GM23338 (cell line): ENCODE measurements at regions not wholly inside any gene's neighbourhood (a gene's known extent, or its start where the extent isn't known, plus 50 kb on each side); places are given as distances from the start of the nearest gene placed in this dataset.

ENCODE experiments used
- ATAC-seq: fragments of 200-7000 bp; cut with Tn5 transposase; 3 replicates; pipeline ENCODE4 v1.9.1; 2020
- DNase-seq: peaks from one replicate; pipeline ENCODE4 v3.0.0-alpha.2; 2015; ENCODE audit warnings: low spot score
- H2AFZ ChIP-seq: fragments of 200-600 bp; sonication (generic); 2 replicates; pipeline ENCODE4 v1.8.0; 2016; ENCODE audit warnings: antibody characterized with exemption, mild to moderate bottlenecking, moderate library complexity
- H3F3A ChIP-seq: fragments of 200-600 bp; sonication (generic); replicated peaks from 2 replicates; pipeline ENCODE4 v1.8.0; 2017; ENCODE audit warnings: antibody characterized with exemption, mixed run types, low read depth
- H3K27ac ChIP-seq: fragments of 200-600 bp; sonication (generic); 2 replicates; pipeline ENCODE4 v1.6.1; 2016; ENCODE audit warnings: low read depth
- H3K27me3 ChIP-seq: fragments of 200-600 bp; sonication (generic); 2 replicates; pipeline ENCODE4 v1.8.0; 2016; ENCODE audit warnings: mild to moderate bottlenecking, mixed run types, moderate library complexity; ENCODE audit not compliant: insufficient read depth
- H3K36me3 ChIP-seq: fragments of 200-600 bp; sonication (generic); 2 replicates; pipeline ENCODE4 v1.8.0; 2016; ENCODE audit warnings: mild to moderate bottlenecking; ENCODE audit not compliant: insufficient read depth
- H3K4me1 ChIP-seq: fragments of 200-600 bp; sonication (generic); 2 replicates; pipeline ENCODE4 v1.8.0; 2016; ENCODE audit warnings: mild to moderate bottlenecking, moderate library complexity; ENCODE audit not compliant: insufficient read depth
- H3K4me2 ChIP-seq: fragments of 200-600 bp; sonication (generic); 2 replicates; pipeline ENCODE4 v1.7.1; 2017; ENCODE audit warnings: mixed run types
- H3K4me3 ChIP-seq: fragments of 200-600 bp; sonication (generic); 2 replicates; pipeline ENCODE4 v1.6.1; 2016; ENCODE audit warnings: mixed run types
- H3K79me2 ChIP-seq: fragments of 200-600 bp; sonication (generic); replicated peaks from 2 replicates; pipeline ENCODE4 v1.8.0; 2017; ENCODE audit warnings: mild to moderate bottlenecking; ENCODE audit not compliant: insufficient read depth
- H3K9me2 ChIP-seq: fragments of 200-600 bp; sonication (generic); 2 replicates; pipeline ENCODE4 v1.8.0; 2017; ENCODE audit not compliant: insufficient read depth
- H4K20me1 ChIP-seq: fragments of 200-600 bp; sonication (generic); replicated peaks from 2 replicates; pipeline ENCODE4 v1.8.0; 2017; ENCODE audit warnings: mild to moderate bottlenecking; ENCODE audit not compliant: insufficient read depth
- H3K27ac Mint-ChIP-seq: 2 replicates; pipeline ENCODE4 v1.8.0; 2020; ENCODE audit warnings: inconsistent platforms, mild to moderate bottlenecking, moderate library complexity, mixed read lengths
- H3K27me3 Mint-ChIP-seq: 3 replicates; pipeline ENCODE4 v1.8.0; 2022; ENCODE audit warnings: low read depth, mild to moderate bottlenecking, moderate library complexity, mixed read lengths, inconsistent platforms; ENCODE audit not compliant: insufficient read depth, poor library complexity
- H3K36me3 Mint-ChIP-seq: 3 replicates; pipeline ENCODE4 v1.8.0; 2021; ENCODE audit warnings: low read depth, mild to moderate bottlenecking, inconsistent platforms, moderate library complexity, mixed read lengths
- H3K4me1 Mint-ChIP-seq: 3 replicates; pipeline ENCODE4 v1.8.0; 2020; ENCODE audit warnings: mild to moderate bottlenecking, inconsistent platforms, mixed read lengths
- H3K4me3 Mint-ChIP-seq: 3 replicates; pipeline ENCODE4 v1.8.0; 2021; ENCODE audit warnings: moderate library complexity, mild to moderate bottlenecking, inconsistent platforms, mixed read lengths
- H3K9me3 Mint-ChIP-seq: 3 replicates; pipeline ENCODE4 v1.8.0; 2020; ENCODE audit warnings: moderate library complexity, mild to moderate bottlenecking, inconsistent platforms, mixed read lengths
- CREB1 ChIP-seq: fragments of 250-450 bp; sonication (Bioruptor Pico); IDR thresholded peaks from 2 replicates; pipeline ENCODE4 v1.5.0; 2020; ENCODE audit warnings: low read depth, mild to moderate bottlenecking, moderate library complexity
- EZH2 ChIP-seq: fragments of 200-600 bp; sonication (generic); IDR thresholded peaks from one replicate; pipeline ENCODE4 v1.8.0; 2017; ENCODE audit warnings: antibody characterized with exemption, mild to moderate bottlenecking, low read depth; ENCODE audit not compliant: unreplicated experiment
- EZH2phosphoT487 ChIP-seq: fragments of 200-600 bp; sonication (generic); IDR thresholded peaks from one replicate; pipeline ENCODE4 v1.8.1; 2018; ENCODE audit warnings: antibody characterized with exemption; ENCODE audit not compliant: unreplicated experiment
- JUNB ChIP-seq: IDR thresholded peaks from one replicate; pipeline ENCODE4 v1.6.1; 2016; ENCODE audit warnings: antibody characterized with exemption; ENCODE audit not compliant: unreplicated experiment
- NANOG ChIP-seq: IDR thresholded peaks from 2 replicates; pipeline ENCODE4 v1.6.1; 2016; ENCODE audit warnings: antibody characterized with exemption, borderline replicate concordance
- POLR2AphosphoS5 ChIP-seq: IDR thresholded peaks from 2 replicates; pipeline ENCODE4 v1.6.1; 2016; ENCODE audit warnings: antibody characterized with exemption, low read depth
- STAT1 ChIP-seq: IDR thresholded peaks from one replicate; pipeline ENCODE4 v1.6.1; 2016; ENCODE audit warnings: antibody characterized with exemption; ENCODE audit not compliant: unreplicated experiment
- ZNF114 ChIP-seq: fragments of 250-450 bp; sonication (Bioruptor Pico); IDR thresholded peaks from 2 replicates; pipeline ENCODE4 v1.5.0; 2020; ENCODE audit warnings: mild to moderate bottlenecking, moderate library complexity
- ZNF331 ChIP-seq: fragments of 250-450 bp; sonication (Bioruptor Pico); IDR thresholded peaks from 2 replicates; pipeline ENCODE4 v1.5.0; 2020; ENCODE audit warnings: low read depth, mild to moderate bottlenecking, moderate library complexity
- TF ChIP-seq, protein P1 (sequence below): IDR thresholded peaks from one replicate; pipeline ENCODE4 v1.6.1; 2018; ENCODE audit warnings: antibody characterized with exemption; ENCODE audit not compliant: unreplicated experiment
- TF ChIP-seq, protein P2 (sequence below), 2 experiments: fragments of 200-600 bp in 1 of 2; sonication (generic) in 1 of 2; conservative IDR thresholded peaks; 2 replicates each; pipeline versions ENCODE4 v1.5.1 to v1.6.1; 2016 to 2017; ENCODE audit warnings: antibody characterized with exemption in 2 of 2, low read depth in 2 of 2, mild to moderate bottlenecking in 2 of 2, moderate library complexity in 1 of 2
- TF ChIP-seq, protein P3 (sequence below): IDR thresholded peaks from 2 replicates; pipeline ENCODE4 v1.6.1; 2016; ENCODE audit warnings: antibody characterized with exemption
- TF ChIP-seq, protein P4 (sequence below): fragments of 250-450 bp; sonication (Bioruptor Pico); IDR thresholded peaks from 2 replicates; pipeline ENCODE4 v1.5.0; 2020; ENCODE audit warnings: mild to moderate bottlenecking, moderate library complexity

DNA sequence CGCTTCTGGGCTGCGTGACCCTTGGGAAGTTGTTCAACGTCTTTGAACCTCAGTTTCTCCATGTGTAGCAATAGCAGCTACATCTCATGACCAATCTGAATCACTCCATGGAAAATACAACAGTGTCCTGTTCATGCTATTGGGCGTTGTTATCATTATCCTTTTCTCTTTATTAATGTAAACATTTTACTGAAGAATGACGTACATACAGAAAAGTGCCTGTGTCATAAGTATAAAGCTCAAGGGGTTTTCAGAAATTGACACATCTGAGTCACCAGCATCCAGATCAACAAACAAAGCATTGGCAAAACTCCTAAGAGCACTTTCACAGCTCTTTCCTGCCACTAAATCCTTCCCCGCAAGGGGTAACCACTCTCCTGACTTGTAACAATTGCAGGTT, 438.4 kb downstream of the XYLT1 start:
- H3K36me3 ChIP-seq = no peaks in the 10 kb centered on the region
- Mint-ChIP-seq H3K9me3 (peaks cover 13% of the 10 kb centered on the region; the same call in 2 of the 3 replicates), H3K27ac (no peak overlapping the region), H3K27me3 (no peaks in the 10 kb centered on the region), H3K36me3 (no peaks in the 10 kb centered on the region; the same call in 2 of the 3 replicates), H3K4me1 (no peaks in the 10 kb centered on the region), H3K4me3 (no peak overlapping the region)
- 0 out of 2 replicates have a peak, but pooled peaks cover 6% of the 10 kb centered on the region for H3K4me1 ChIP-seq
- H3K27me3 ChIP-seq = no peaks in the 10 kb centered on the region
- H3K4me2 ChIP-seq = no peak overlapping the region
- H3K79me2 ChIP-seq = no peaks in the 10 kb centered on the region
- H2AFZ ChIP-seq = no peak overlapping the region; the same call in 1 of the 2 replicates
- no peaks in the 10 kb centered on the region for H3K9me2 ChIP-seq
- no peaks in the 10 kb centered on the region for H4K20me1 ChIP-seq
- ATAC-seq (no peak), DNase-seq (no peak)
- H3F3A ChIP-seq = no peaks in the 10 kb centered on the region
- H3K27ac ChIP-seq = no peak overlapping the region
- TF ChIP-seq, protein P1, sequence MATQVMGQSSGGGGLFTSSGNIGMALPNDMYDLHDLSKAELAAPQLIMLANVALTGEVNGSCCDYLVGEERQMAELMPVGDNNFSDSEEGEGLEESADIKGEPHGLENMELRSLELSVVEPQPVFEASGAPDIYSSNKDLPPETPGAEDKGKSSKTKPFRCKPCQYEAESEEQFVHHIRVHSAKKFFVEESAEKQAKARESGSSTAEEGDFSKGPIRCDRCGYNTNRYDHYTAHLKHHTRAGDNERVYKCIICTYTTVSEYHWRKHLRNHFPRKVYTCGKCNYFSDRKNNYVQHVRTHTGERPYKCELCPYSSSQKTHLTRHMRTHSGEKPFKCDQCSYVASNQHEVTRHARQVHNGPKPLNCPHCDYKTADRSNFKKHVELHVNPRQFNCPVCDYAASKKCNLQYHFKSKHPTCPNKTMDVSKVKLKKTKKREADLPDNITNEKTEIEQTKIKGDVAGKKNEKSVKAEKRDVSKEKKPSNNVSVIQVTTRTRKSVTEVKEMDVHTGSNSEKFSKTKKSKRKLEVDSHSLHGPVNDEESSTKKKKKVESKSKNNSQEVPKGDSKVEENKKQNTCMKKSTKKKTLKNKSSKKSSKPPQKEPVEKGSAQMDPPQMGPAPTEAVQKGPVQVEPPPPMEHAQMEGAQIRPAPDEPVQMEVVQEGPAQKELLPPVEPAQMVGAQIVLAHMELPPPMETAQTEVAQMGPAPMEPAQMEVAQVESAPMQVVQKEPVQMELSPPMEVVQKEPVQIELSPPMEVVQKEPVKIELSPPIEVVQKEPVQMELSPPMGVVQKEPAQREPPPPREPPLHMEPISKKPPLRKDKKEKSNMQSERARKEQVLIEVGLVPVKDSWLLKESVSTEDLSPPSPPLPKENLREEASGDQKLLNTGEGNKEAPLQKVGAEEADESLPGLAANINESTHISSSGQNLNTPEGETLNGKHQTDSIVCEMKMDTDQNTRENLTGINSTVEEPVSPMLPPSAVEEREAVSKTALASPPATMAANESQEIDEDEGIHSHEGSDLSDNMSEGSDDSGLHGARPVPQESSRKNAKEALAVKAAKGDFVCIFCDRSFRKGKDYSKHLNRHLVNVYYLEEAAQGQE = no peak
- TF ChIP-seq POLR2AphosphoS5 (no peak), ZNF331 (CRISPR knock-in tag) (no peak), CREB1 (CRISPR knock-in tag) (no peak), JUNB (no peak), STAT1 (no peak), ZNF114 (CRISPR knock-in tag) (no peak), NANOG (no peak), EZH2phosphoT487 (no peak), EZH2 (no peak)
- TF ChIP-seq, protein P2, sequence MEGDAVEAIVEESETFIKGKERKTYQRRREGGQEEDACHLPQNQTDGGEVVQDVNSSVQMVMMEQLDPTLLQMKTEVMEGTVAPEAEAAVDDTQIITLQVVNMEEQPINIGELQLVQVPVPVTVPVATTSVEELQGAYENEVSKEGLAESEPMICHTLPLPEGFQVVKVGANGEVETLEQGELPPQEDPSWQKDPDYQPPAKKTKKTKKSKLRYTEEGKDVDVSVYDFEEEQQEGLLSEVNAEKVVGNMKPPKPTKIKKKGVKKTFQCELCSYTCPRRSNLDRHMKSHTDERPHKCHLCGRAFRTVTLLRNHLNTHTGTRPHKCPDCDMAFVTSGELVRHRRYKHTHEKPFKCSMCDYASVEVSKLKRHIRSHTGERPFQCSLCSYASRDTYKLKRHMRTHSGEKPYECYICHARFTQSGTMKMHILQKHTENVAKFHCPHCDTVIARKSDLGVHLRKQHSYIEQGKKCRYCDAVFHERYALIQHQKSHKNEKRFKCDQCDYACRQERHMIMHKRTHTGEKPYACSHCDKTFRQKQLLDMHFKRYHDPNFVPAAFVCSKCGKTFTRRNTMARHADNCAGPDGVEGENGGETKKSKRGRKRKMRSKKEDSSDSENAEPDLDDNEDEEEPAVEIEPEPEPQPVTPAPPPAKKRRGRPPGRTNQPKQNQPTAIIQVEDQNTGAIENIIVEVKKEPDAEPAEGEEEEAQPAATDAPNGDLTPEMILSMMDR (conservative IDR thresholded peaks at IDR 0.05; ENCODE audit: low read depth in 2 of 2) = no peak
- TF ChIP-seq, protein P3, sequence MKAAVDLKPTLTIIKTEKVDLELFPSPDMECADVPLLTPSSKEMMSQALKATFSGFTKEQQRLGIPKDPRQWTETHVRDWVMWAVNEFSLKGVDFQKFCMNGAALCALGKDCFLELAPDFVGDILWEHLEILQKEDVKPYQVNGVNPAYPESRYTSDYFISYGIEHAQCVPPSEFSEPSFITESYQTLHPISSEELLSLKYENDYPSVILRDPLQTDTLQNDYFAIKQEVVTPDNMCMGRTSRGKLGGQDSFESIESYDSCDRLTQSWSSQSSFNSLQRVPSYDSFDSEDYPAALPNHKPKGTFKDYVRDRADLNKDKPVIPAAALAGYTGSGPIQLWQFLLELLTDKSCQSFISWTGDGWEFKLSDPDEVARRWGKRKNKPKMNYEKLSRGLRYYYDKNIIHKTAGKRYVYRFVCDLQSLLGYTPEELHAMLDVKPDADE = no peak
- TF ChIP-seq, protein P4, sequence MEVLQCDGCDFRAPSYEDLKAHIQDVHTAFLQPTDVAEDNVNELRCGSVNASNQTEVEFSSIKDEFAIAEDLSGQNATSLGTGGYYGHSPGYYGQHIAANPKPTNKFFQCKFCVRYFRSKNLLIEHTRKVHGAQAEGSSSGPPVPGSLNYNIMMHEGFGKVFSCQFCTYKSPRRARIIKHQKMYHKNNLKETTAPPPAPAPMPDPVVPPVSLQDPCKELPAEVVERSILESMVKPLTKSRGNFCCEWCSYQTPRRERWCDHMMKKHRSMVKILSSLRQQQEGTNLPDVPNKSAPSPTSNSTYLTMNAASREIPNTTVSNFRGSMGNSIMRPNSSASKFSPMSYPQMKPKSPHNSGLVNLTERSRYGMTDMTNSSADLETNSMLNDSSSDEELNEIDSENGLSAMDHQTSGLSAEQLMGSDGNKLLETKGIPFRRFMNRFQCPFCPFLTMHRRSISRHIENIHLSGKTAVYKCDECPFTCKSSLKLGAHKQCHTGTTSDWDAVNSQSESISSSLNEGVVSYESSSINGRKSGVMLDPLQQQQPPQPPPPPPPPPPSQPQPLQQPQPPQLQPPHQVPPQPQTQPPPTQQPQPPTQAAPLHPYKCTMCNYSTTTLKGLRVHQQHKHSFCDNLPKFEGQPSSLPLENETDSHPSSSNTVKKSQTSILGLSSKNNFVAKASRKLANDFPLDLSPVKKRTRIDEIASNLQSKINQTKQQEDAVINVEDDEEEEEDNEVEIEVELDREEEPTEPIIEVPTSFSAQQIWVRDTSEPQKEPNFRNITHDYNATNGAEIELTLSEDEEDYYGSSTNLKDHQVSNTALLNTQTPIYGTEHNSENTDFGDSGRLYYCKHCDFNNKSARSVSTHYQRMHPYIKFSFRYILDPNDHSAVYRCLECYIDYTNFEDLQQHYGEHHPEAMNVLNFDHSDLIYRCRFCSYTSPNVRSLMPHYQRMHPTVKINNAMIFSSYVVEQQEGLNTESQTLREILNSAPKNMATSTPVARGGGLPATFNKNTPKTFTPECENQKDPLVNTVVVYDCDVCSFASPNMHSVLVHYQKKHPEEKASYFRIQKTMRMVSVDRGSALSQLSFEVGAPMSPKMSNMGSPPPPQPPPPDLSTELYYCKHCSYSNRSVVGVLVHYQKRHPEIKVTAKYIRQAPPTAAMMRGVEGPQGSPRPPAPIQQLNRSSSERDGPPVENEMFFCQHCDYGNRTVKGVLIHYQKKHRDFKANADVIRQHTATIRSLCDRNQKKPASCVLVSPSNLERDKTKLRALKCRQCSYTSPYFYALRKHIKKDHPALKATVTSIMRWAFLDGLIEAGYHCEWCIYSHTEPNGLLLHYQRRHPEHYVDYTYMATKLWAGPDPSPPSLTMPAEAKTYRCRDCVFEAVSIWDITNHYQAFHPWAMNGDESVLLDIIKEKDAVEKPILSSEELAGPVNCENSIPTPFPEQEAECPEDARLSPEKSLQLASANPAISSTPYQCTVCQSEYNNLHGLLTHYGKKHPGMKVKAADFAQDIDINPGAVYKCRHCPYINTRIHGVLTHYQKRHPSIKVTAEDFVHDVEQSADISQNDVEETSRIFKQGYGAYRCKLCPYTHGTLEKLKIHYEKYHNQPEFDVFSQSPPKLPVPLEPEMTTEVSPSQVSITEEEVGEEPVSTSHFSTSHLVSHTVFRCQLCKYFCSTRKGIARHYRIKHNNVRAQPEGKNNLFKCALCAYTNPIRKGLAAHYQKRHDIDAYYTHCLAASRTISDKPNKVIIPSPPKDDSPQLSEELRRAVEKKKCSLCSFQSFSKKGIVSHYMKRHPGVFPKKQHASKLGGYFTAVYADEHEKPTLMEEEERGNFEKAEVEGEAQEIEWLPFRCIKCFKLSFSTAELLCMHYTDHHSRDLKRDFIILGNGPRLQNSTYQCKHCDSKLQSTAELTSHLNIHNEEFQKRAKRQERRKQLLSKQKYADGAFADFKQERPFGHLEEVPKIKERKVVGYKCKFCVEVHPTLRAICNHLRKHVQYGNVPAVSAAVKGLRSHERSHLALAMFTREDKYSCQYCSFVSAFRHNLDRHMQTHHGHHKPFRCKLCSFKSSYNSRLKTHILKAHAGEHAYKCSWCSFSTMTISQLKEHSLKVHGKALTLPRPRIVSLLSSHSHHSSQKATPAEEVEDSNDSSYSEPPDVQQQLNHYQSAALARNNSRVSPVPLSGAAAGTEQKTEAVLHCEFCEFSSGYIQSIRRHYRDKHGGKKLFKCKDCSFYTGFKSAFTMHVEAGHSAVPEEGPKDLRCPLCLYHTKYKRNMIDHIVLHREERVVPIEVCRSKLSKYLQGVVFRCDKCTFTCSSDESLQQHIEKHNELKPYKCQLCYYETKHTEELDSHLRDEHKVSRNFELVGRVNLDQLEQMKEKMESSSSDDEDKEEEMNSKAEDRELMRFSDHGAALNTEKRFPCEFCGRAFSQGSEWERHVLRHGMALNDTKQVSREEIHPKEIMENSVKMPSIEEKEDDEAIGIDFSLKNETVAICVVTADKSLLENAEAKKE (CRISPR knock-in tag) = no peak
- H3K4me3 ChIP-seq = no peak overlapping the region
